GF-D8 (cell line): ENCODE measurements at regions not wholly inside any gene's neighbourhood (a gene's known extent, or its start where the extent isn't known, plus 50 kb on each side); places are given as distances from the start of the nearest gene placed in this dataset.
"Not testable (repeated sequence)": the region's sequence is repeated elsewhere in the genome, so short reads cannot be mapped to it uniquely, and the experiment has no call there.

Experiments used
- DNase-seq: peaks from one replicate; lab custom pipeline; 2025; lab: John Stamatoyannopoulos, UW

- DNase-seq = not testable (repeated sequence)
These were observed 109.7 kb upstream of the ZNG1E start for GRCh38 chr9:65566018-65566417.

- DNase-seq = not testable (repeated sequence)
These were observed 156.7 kb upstream of the ZNG1E start for GRCh38 chr9:65519018-65519417.

- not testable (repeated sequence) for DNase-seq
These were observed 161.3 kb upstream of the ZNG1E start for GRCh38 chr9:65514465-65514864.

GRCh38 chr9:65507897-65508296 is 167.8 kb upstream of the ZNG1E start:
- not testable (repeated sequence) for DNase-seq

- not testable (repeated sequence) for DNase-seq
These were observed 171.0 kb upstream of the ZNG1E start for GRCh38 chr9:65504686-65505085.

GRCh38 chr9:65503696-65504095 is 172.0 kb upstream of the ZNG1E start:
- DNase-seq = not testable (repeated sequence)

- not testable (repeated sequence) for DNase-seq
These were observed 192.8 kb upstream of the ZNG1E start for GRCh38 chr9:65482890-65483289.

GRCh38 chr9:65481291-65481690 is 194.4 kb upstream of the ZNG1E start:
- not testable (repeated sequence) for DNase-seq

GRCh38 chr9:65474891-65475290 is 189.9 kb upstream of the FOXD4L5 start:
- not testable (repeated sequence) for DNase-seq

GRCh38 chr9:65473059-65473822 is 188.2 kb upstream of the FOXD4L5 start:
- DNase-seq = peak; percentile 92

GRCh38 chr9:65471106-65471505 is 186.1 kb upstream of the FOXD4L5 start:
- not testable (repeated sequence) for DNase-seq

GRCh38 chr9:65466911-65467734 is 182.1 kb upstream of the FOXD4L5 start:
- not testable (repeated sequence) for DNase-seq

- not testable (repeated sequence) for DNase-seq
These were observed 180.4 kb upstream of the FOXD4L5 start for GRCh38 chr9:65465246-65465895.

GRCh38 chr9:65462476-65462875 is 177.5 kb upstream of the FOXD4L5 start:
- not testable (repeated sequence) for DNase-seq

- no peak for DNase-seq
These were observed 174.8 kb upstream of the FOXD4L5 start for GRCh38 chr9:65459756-65460320.

- DNase-seq = no peak
These were observed 174.0 kb upstream of the FOXD4L5 start for GRCh38 chr9:65458992-65459391.

- no peak for DNase-seq
These were observed 173.5 kb upstream of the FOXD4L5 start for GRCh38 chr9:65458465-65458864.

- not testable (repeated sequence) for DNase-seq
These were observed 172.0 kb upstream of the FOXD4L5 start for GRCh38 chr9:65456991-65457390.

GRCh38 chr9:65455751-65456647 is 171.0 kb upstream of the FOXD4L5 start:
- not testable (repeated sequence) for DNase-seq

GRCh38 chr9:65455136-65455535 is 170.1 kb upstream of the FOXD4L5 start:
- not testable (repeated sequence) for DNase-seq

- DNase-seq = not testable (repeated sequence)
These were observed 169.7 kb upstream of the FOXD4L5 start for GRCh38 chr9:65454666-65455065.
